SK-N-MC (cell line): ENCODE measurements at regions not wholly inside any gene's neighbourhood (a gene's known extent, or its start where the extent isn't known, plus 50 kb on each side); places are given as distances from the start of the nearest gene placed in this dataset.

Source experiments
- DNase-seq: peaks from one replicate; pipeline ENCODE4 v3.0.0-alpha.2; 2011; ENCODE audit warnings: low read depth, low spot score
- H3K27ac ChIP-seq: fragments of 200-600 bp; sonication (generic); 2 replicates; pipeline ENCODE4 v1.5.1; 2016; ENCODE audit warnings: mixed run types
- H3K36me3 ChIP-seq: fragments of 200-600 bp; sonication (generic); 2 replicates; pipeline ENCODE4 v1.6.1; 2017; ENCODE audit warnings: antibody characterized with exemption, low read length, mixed read lengths; ENCODE audit not compliant: insufficient read depth
- H3K4me3 ChIP-seq: fragments of 200-600 bp; sonication (generic); 2 replicates; pipeline ENCODE4 v1.5.1; 2016
- H3K9ac ChIP-seq: fragments of 200-600 bp; sonication (generic); 2 replicates; pipeline ENCODE4 v1.8.0; 2017; ENCODE audit warnings: mixed run types, mixed read lengths; ENCODE audit not compliant: insufficient read length
- H3K9me3 ChIP-seq: fragments of 200-600 bp; sonication (generic); 2 replicates; pipeline ENCODE4 v1.6.1; 2017; ENCODE audit warnings: low read depth, mild to moderate bottlenecking, antibody characterized with exemption, low read length, moderate library complexity, mixed read lengths
- EZH2 ChIP-seq: fragments of 200-600 bp; sonication (generic); IDR thresholded peaks from one replicate; pipeline ENCODE4 v1.6.1; 2017; ENCODE audit warnings: antibody characterized with exemption
- FOXP2 ChIP-seq: optimal IDR thresholded peaks from 2 replicates; pipeline ENCODE3; 2011; ENCODE audit warnings: mild to moderate bottlenecking, moderate library complexity; ENCODE audit not compliant: insufficient read depth; ENCODE audit errors: extremely low read length, control extremely low read depth
- POLR2AphosphoS5 ChIP-seq: IDR thresholded peaks from 2 replicates; pipeline ENCODE4 v1.6.1; 2012; ENCODE audit warnings: mild to moderate bottlenecking, low read depth, low read length, borderline replicate concordance

DNA sequence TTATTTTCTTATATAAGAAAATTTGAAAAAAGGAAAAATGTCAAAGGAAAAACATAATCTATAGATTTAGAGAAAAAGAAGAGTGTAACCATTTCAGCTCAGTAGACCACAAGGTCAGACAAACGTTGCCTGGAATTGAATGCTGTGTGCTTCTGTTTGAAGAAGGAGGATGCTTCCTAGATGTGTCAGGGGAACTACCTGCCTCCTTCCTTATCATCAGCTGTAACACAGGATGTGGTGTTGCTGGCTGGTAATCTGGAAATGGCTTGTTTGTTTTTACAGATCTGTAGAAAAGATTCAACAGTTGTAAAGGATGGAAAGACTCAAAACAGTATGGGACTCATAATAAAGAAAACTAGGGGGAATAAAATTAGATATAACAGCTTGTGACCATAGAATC lies 160.7 kb upstream of the MEF2C start:
- H3K9me3 ChIP-seq, result no peaks in the 10 kb centered on the region
- no peak for DNase-seq
- H3K36me3 ChIP-seq, result no peaks in the 10 kb centered on the region
- no peak overlapping the region for H3K4me3 ChIP-seq
- H3K9ac ChIP-seq, result no peak overlapping the region
- H3K27ac ChIP-seq, result no peak overlapping the region
- TF ChIP-seq FOXP2, result no peak
- no peak for TF ChIP-seq EZH2
- TF ChIP-seq POLR2AphosphoS5, result no peak

DNA sequence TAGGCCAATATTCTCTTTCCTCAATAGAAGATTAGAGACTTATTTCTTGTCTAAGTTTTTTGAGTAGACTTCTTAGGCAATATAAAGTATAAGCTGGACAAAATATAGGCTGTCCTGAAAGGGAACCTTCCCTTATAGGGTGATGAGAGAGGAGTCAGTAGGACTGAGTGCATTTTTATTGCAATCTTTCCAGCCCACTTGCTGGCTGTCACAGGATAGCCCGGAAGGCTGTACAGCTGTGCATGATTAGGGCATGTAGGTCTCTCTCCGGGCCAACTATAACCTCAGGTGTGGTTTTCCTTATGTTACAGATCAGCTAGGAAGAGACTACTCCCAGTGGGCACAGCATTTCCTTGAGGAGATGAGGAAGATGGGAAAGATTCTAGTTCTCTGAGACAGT lies 159.8 kb upstream of the MEF2C start:
- Histone ChIP-seq H3K9ac (no peak overlapping the region), H3K9me3 (no peaks in the 10 kb centered on the region), H3K4me3 (no peak overlapping the region), H3K27ac (no peak overlapping the region), H3K36me3 (no peaks in the 10 kb centered on the region)
- TF ChIP-seq FOXP2 (no peak), POLR2AphosphoS5 (no peak), EZH2 (no peak)
- DNase-seq, result no peak

DNA sequence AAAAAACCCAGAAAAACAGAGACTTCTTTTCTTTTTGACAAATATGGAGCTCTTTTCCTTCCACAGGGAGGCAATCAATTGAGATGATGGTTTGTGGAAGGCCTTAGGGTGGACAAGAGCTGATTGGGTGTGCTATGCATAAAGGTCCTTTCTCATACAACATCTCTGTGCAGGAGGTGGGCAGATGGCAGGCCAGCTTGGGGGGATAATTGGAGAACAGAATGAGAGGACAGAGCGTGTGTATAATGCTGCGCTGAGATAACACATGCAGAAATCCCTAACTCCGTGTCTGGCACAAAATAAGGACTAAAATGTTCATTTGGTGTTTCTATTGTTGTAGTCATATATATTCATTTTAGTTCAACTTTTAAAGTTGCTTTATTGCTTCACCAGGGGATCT lies 159.0 kb upstream of the MEF2C start:
- Histone ChIP-seq H3K27ac (no peak overlapping the region), H3K9me3 (no peaks in the 10 kb centered on the region), H3K4me3 (no peak overlapping the region), H3K36me3 (no peaks in the 10 kb centered on the region), H3K9ac (no peak overlapping the region)
- TF ChIP-seq FOXP2 (no peak), EZH2 (no peak), POLR2AphosphoS5 (no peak)
- no peak for DNase-seq

- Histone ChIP-seq H3K9me3 (no peaks in the 10 kb centered on the region), H3K27ac (no peak overlapping the region), H3K9ac (no peak overlapping the region), H3K36me3 (no peaks in the 10 kb centered on the region), H3K4me3 (no peak overlapping the region)
- no peak for TF ChIP-seq EZH2
- TF ChIP-seq FOXP2, result no peak
- no peak for TF ChIP-seq POLR2AphosphoS5
- DNase-seq, result no peak
These were observed 158.3 kb upstream of the MEF2C start for GRCh38 chr5:89041249-89041779.

GRCh38 chr5:89036704-89037489 lies 153.9 kb upstream of the MEF2C start:
- no peak for DNase-seq
- H3K4me3 ChIP-seq, result no peak overlapping the region
- no peak overlapping the region for H3K27ac ChIP-seq
- H3K9ac ChIP-seq, result no peak overlapping the region
- H3K9me3 ChIP-seq, result no peaks in the 10 kb centered on the region
- no peaks in the 10 kb centered on the region for H3K36me3 ChIP-seq
- no peak for TF ChIP-seq FOXP2
- TF ChIP-seq EZH2, result no peak
- TF ChIP-seq POLR2AphosphoS5, result no peak

DNA sequence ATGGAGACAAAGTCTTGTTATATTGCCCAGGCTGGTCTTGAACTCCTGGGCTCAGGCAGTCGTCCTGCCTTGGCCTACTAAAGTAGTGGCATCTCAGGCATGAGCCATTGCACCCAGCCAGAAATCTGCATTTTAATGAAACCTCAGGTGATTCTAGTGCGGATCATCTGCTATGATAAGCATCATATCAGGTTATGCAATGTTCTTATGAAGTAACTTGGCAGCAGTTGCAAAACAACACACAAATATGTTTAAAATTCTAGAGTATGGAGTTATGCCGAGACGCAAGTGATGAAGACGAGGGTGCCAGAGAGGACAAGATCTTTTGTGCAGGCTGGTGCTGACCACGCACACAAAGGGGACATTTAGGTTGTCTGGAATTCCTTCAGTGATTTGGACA lies 153.2 kb upstream of the MEF2C start:
- Histone ChIP-seq H3K27ac (no peak overlapping the region), H3K9ac (no peak overlapping the region), H3K4me3 (no peak overlapping the region), H3K9me3 (no peaks in the 10 kb centered on the region), H3K36me3 (no peaks in the 10 kb centered on the region)
- DNase-seq, result no peak
- TF ChIP-seq FOXP2 (no peak), POLR2AphosphoS5 (no peak), EZH2 (no peak)

DNA sequence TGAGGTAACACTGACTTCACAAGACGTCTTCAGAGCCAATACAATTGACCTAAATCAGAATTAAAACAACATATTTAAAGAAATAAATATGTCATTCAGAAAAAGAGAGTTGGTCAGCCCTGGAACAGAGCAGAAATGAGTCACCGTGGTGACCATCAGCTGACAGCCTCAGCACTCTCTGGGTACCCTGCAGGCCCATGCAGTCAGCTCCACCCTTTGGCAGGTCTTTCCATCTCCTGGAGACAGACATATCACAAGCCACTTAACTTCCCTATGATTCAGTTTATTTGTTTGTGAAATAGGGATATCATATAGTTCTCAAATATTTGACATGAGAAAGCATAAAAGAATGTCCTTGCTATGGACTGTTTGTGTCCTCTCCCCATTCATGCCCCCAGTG lies 151.6 kb upstream of the MEF2C start:
- no peak for DNase-seq

GRCh38 chr5:89030798-89031197 lies 147.8 kb upstream of the MEF2C start:
- Histone ChIP-seq H3K36me3 (no peaks in the 10 kb centered on the region), H3K27ac (no peak overlapping the region), H3K4me3 (no peak overlapping the region), H3K9me3 (no peaks in the 10 kb centered on the region), H3K9ac (no peak overlapping the region)
- DNase-seq, result no peak
- TF ChIP-seq POLR2AphosphoS5 (no peak), EZH2 (no peak), FOXP2 (no peak)

More for the DNA sequence above, 151.6 kb upstream of the MEF2C start:
- Histone ChIP-seq H3K27ac (no peak overlapping the region), H3K9me3 (no peaks in the 10 kb centered on the region), H3K36me3 (no peaks in the 10 kb centered on the region), H3K9ac (no peak overlapping the region), H3K4me3 (no peak overlapping the region)
- TF ChIP-seq FOXP2 (no peak), EZH2 (no peak), POLR2AphosphoS5 (no peak)

- Histone ChIP-seq H3K9me3 (no peaks in the 10 kb centered on the region), H3K27ac (no peak overlapping the region), H3K9ac (no peak overlapping the region), H3K4me3 (no peak overlapping the region), H3K36me3 (no peaks in the 10 kb centered on the region)
- TF ChIP-seq POLR2AphosphoS5, result no peak
- TF ChIP-seq EZH2, result no peak
- no peak for TF ChIP-seq FOXP2
- no peak for DNase-seq
These were observed 145.8 kb upstream of the MEF2C start for GRCh38 chr5:89028595-89029285.
